ENCODE measurements at regions not wholly inside any gene's neighbourhood (a gene's known extent, or its start where the extent isn't known, plus 50 kb on each side); places are given as distances from the start of the nearest gene placed in this dataset.

DNA sequence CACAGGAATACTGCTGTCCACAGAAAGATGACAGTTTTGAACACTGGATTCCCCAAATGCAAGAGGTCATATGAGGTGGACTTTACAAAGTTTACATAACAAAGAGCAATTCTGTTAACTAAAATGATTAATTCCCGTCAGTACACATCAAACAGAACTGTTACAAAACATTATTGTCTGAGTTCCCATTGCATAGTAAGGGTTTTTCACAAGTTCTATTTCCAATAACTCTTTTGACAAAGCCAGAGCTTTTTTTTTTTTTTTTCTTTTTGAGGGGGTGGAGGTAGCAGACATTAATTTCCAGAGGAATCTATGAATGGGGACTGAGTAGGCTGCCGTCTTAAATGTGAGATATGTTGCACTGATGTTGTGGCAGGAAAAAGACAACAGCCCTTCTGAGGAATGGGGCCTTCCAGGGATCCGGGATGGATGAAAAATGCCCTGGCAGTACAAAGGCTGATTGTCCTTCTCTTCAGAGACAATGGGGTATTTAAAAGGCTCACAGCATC lies 178.1 kb upstream of the KBTBD8 start:
- H4K12ac ChIP-seq (ENCODE audit: low read depth, low read length) = no peak overlapping the region
- no peak overlapping the region for H3K4me2 ChIP-seq (ENCODE audit: low read length)
- no peak overlapping the region for H2BK12ac ChIP-seq (ENCODE audit: low read length)
- H3K23ac ChIP-seq (ENCODE audit: low read length) = no peak overlapping the region
- H3K27me3 ChIP-seq (ENCODE audit: insufficient read depth, low read length) = no peaks in the 10 kb centered on the region
- H3K9me3 ChIP-seq (ENCODE audit: insufficient read depth, low read depth, low read length) = no peaks in the 10 kb centered on the region
- H3K27ac ChIP-seq (ENCODE audit: low read depth, low read length) = no peak overlapping the region
- no peak overlapping the region for H3K18ac ChIP-seq (ENCODE audit: low read length)
- no peak overlapping the region for H2BK120ac ChIP-seq (ENCODE audit: insufficient read depth, low read length, poor library complexity)
- H3K14ac ChIP-seq (ENCODE audit: low read length) = no peak overlapping the region
- H3K79me2 ChIP-seq (ENCODE audit: control insufficient read depth, insufficient read depth, low read length, poor library complexity) = no peaks in the 10 kb centered on the region
- no peak overlapping the region for H2BK5ac ChIP-seq (ENCODE audit: low read depth, low read length, poor library complexity)
- H3K9ac ChIP-seq (ENCODE audit: low read length) = no peak overlapping the region
- no peak overlapping the region for H4K8ac ChIP-seq (ENCODE audit: low read depth, low read length)
- no peaks in the 10 kb centered on the region for H3K4me1 ChIP-seq (ENCODE audit: control insufficient read depth in 1 of 2, insufficient read depth in 2 of 2, low read length in 2 of 2)
- WGBS (ENCODE audit: extremely low coverage, insufficient coverage, insufficient read length) = no CpG with 5 or more reads among the region's 3 CpGs
- no peak for DNase-seq
- no peaks in the 10 kb centered on the region for H3K79me1 ChIP-seq (ENCODE audit: low read length)
- no peak overlapping the region for H3K4me3 ChIP-seq (ENCODE audit: low read depth, low read length)
- no peak overlapping the region for H4K91ac ChIP-seq (ENCODE audit: low read depth, low read length)
- no peak overlapping the region for H3K4ac ChIP-seq (ENCODE audit: low read depth, low read length)
- no peaks in the 10 kb centered on the region for H3K36me3 ChIP-seq (ENCODE audit: control insufficient read depth in 1 of 2, insufficient read depth in 2 of 2, low read length in 2 of 2)
- H2AK5ac ChIP-seq (ENCODE audit: low read length) = no peak overlapping the region
- H2AFZ ChIP-seq (ENCODE audit: insufficient read depth, low read length, poor library complexity) = no peak overlapping the region

DNA sequence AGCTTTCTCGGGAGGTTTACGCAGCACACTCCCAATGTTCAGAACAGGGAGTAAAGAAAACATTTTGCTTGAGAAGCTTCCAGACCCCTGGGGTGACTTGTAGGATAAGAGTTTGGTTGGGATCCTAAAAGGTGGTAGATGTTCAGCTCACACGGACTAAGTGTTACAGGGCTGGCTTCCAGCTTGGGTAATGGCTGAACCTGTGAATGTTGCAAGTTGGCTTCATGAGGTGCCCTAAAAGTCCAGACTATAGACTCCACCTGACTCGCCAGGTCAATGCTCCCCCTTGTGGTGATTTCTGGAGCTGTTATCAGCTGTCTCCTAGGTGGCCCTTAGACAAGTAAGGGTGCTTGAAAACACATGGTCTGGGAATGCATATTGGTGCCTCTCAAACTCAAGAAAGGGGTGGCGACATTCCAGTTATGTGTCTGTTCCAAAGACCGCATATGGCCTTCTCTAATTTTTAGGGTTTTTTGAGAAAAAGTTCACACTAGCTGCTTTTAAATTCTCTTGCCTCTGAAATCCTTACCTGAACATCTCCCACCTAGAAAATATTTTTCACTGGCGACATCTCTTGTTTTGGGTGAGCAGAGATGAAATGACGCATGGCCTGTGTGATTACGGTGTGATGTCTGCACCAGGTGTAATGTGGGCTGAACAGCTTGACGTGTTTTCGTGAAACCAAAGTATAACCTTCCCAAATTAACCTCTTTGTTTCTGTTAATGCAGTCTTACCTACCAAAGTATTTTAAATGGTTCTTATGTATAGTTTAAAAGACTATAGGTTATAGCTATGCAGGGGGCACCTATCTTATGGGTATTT lies 175.7 kb upstream of the KBTBD8 start:
- no peak overlapping the region for H2BK5ac ChIP-seq (ENCODE audit: low read depth, low read length, poor library complexity)
- no peak overlapping the region for H4K12ac ChIP-seq (ENCODE audit: low read depth, low read length)
- no peak overlapping the region for H2BK12ac ChIP-seq (ENCODE audit: low read length)
- H4K91ac ChIP-seq (ENCODE audit: low read depth, low read length) = no peak overlapping the region
- H3K18ac ChIP-seq (ENCODE audit: low read length) = no peak overlapping the region
- H3K36me3 ChIP-seq (ENCODE audit: control insufficient read depth in 1 of 2, insufficient read depth in 2 of 2, low read length in 2 of 2) = no peaks in the 10 kb centered on the region
- H3K27ac ChIP-seq (ENCODE audit: low read depth, low read length) = no peak overlapping the region
- H2BK120ac ChIP-seq (ENCODE audit: insufficient read depth, low read length, poor library complexity) = no peak overlapping the region
- no peak overlapping the region for H3K23ac ChIP-seq (ENCODE audit: low read length)
- no peak overlapping the region for H3K4me2 ChIP-seq (ENCODE audit: low read length)
- H3K4ac ChIP-seq (ENCODE audit: low read depth, low read length) = no peak overlapping the region
- no peak overlapping the region for H3K4me3 ChIP-seq (ENCODE audit: low read depth, low read length)
- H2AK5ac ChIP-seq (ENCODE audit: low read length) = no peak overlapping the region
- no peak overlapping the region for H3K14ac ChIP-seq (ENCODE audit: low read length)
- H3K4me1 ChIP-seq (ENCODE audit: control insufficient read depth in 1 of 2, insufficient read depth in 2 of 2, low read length in 2 of 2) = no peaks in the 10 kb centered on the region
- DNase-seq = peak; percentile 51 to 85
- no peaks in the 10 kb centered on the region for H3K79me2 ChIP-seq (ENCODE audit: control insufficient read depth, insufficient read depth, low read length, poor library complexity)
- H2AFZ ChIP-seq (ENCODE audit: insufficient read depth, low read length, poor library complexity) = no peak overlapping the region
- no peaks in the 10 kb centered on the region for H3K9me3 ChIP-seq (ENCODE audit: insufficient read depth, low read depth, low read length)
- no peak overlapping the region for H4K8ac ChIP-seq (ENCODE audit: low read depth, low read length)
- H3K9ac ChIP-seq (ENCODE audit: low read length) = no peak overlapping the region
- no peaks in the 10 kb centered on the region for H3K27me3 ChIP-seq (ENCODE audit: insufficient read depth, low read length)
- no CpG with 5 or more reads among the region's 11 CpGs for WGBS (ENCODE audit: extremely low coverage, insufficient coverage, insufficient read length)
- H3K79me1 ChIP-seq (ENCODE audit: low read length) = no peaks in the 10 kb centered on the region

DNA sequence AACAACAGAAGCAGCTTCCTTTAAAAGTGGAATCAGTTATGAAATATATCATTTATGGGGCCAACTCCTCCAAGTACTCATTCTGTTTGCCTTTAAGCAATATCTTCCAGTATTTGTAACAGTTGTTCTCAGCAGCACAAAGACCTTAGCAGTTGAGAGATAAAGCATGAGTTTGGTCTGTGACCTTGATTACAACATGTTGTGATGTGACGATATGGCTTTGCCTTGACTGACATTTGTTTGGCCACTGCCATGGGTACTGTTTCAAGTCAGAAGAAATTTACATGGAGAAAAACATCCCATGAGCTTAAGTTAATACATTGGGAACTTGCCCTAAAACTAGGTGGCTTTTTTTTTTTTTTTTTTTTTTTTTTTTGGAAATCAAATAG lies 175.1 kb upstream of the KBTBD8 start:
- no peaks in the 10 kb centered on the region for H3K27me3 ChIP-seq (ENCODE audit: insufficient read depth, low read length)
- H3K4me1 ChIP-seq (ENCODE audit: control insufficient read depth in 1 of 2, insufficient read depth in 2 of 2, low read length in 2 of 2) = no peaks in the 10 kb centered on the region
- DNase-seq = no peak
- no peak overlapping the region for H3K18ac ChIP-seq (ENCODE audit: low read length)
- no peak overlapping the region for H2AFZ ChIP-seq (ENCODE audit: insufficient read depth, low read length, poor library complexity)
- no peak overlapping the region for H4K8ac ChIP-seq (ENCODE audit: low read depth, low read length)
- H3K79me2 ChIP-seq (ENCODE audit: control insufficient read depth, insufficient read depth, low read length, poor library complexity) = no peaks in the 10 kb centered on the region
- no peak overlapping the region for H3K9ac ChIP-seq (ENCODE audit: low read length)
- H2AK5ac ChIP-seq (ENCODE audit: low read length) = no peak overlapping the region
- no peak overlapping the region for H4K91ac ChIP-seq (ENCODE audit: low read depth, low read length)
- no peak overlapping the region for H3K27ac ChIP-seq (ENCODE audit: low read depth, low read length)
- H3K9me3 ChIP-seq (ENCODE audit: insufficient read depth, low read depth, low read length) = no peaks in the 10 kb centered on the region
- H2BK5ac ChIP-seq (ENCODE audit: low read depth, low read length, poor library complexity) = no peak overlapping the region
- WGBS (ENCODE audit: extremely low coverage, insufficient coverage, insufficient read length) = no CpG with 5 or more reads among the region's 1 CpG
- no peak overlapping the region for H3K4ac ChIP-seq (ENCODE audit: low read depth, low read length)
- no peaks in the 10 kb centered on the region for H3K36me3 ChIP-seq (ENCODE audit: control insufficient read depth in 1 of 2, insufficient read depth in 2 of 2, low read length in 2 of 2)
- H3K23ac ChIP-seq (ENCODE audit: low read length) = no peak overlapping the region
- H3K4me2 ChIP-seq (ENCODE audit: low read length) = no peak overlapping the region
- H3K79me1 ChIP-seq (ENCODE audit: low read length) = no peaks in the 10 kb centered on the region
- H3K14ac ChIP-seq (ENCODE audit: low read length) = no peak overlapping the region
- H3K4me3 ChIP-seq (ENCODE audit: low read depth, low read length) = no peak overlapping the region
- no peak overlapping the region for H4K12ac ChIP-seq (ENCODE audit: low read depth, low read length)
- no peak overlapping the region for H2BK12ac ChIP-seq (ENCODE audit: low read length)
- H2BK120ac ChIP-seq (ENCODE audit: insufficient read depth, low read length, poor library complexity) = no peak overlapping the region

DNA sequence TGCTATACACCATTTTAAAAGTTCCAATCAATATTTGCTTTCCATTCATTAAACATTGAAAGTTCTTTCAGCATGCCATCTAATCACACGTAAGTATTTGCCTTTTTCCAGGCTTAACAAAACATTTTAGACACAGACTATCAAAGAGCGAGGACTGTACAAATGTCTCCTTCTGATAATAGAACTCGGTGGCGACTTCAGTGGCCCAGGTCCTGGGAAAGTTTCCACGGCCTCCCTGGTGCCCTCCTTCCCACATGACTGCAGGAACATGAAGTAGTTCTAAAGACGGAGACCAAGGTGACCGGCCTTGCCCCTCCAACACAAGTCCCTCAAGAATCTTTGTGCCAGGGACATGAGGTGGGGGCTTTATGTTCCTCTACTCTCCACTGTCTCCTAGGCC lies 174.6 kb upstream of the KBTBD8 start:
- Histone ChIP-seq H3K27me3 (ENCODE audit: insufficient read depth, low read length) (no peaks in the 10 kb centered on the region), H3K4ac (ENCODE audit: low read depth, low read length) (no peak overlapping the region), H2AFZ (ENCODE audit: insufficient read depth, low read length, poor library complexity) (no peak overlapping the region), H2AK5ac (ENCODE audit: low read length) (no peak overlapping the region), H3K9me3 (ENCODE audit: insufficient read depth, low read depth, low read length) (no peaks in the 10 kb centered on the region), H3K23ac (ENCODE audit: low read length) (no peak overlapping the region), H3K18ac (ENCODE audit: low read length) (no peak overlapping the region), H3K4me2 (ENCODE audit: low read length) (no peak overlapping the region), H4K91ac (ENCODE audit: low read depth, low read length) (no peak overlapping the region), H4K8ac (ENCODE audit: low read depth, low read length) (no peak overlapping the region), H2BK120ac (ENCODE audit: insufficient read depth, low read length, poor library complexity) (no peak overlapping the region), H2BK5ac (ENCODE audit: low read depth, low read length, poor library complexity) (no peak overlapping the region), H3K27ac (ENCODE audit: low read depth, low read length) (no peak overlapping the region), H3K4me1 (ENCODE audit: control insufficient read depth in 1 of 2, insufficient read depth in 2 of 2, low read length in 2 of 2) (no peaks in the 10 kb centered on the region), H3K9ac (ENCODE audit: low read length) (no peak overlapping the region), H3K36me3 (ENCODE audit: control insufficient read depth in 1 of 2, insufficient read depth in 2 of 2, low read length in 2 of 2) (no peaks in the 10 kb centered on the region), H3K79me1 (ENCODE audit: low read length) (no peaks in the 10 kb centered on the region), H3K14ac (ENCODE audit: low read length) (no peak overlapping the region), H4K12ac (ENCODE audit: low read depth, low read length) (no peak overlapping the region), H2BK12ac (ENCODE audit: low read length) (no peak overlapping the region), H3K4me3 (ENCODE audit: low read depth, low read length) (no peak overlapping the region), H3K79me2 (ENCODE audit: control insufficient read depth, insufficient read depth, low read length, poor library complexity) (no peaks in the 10 kb centered on the region)
- no CpG with 5 or more reads among the region's 7 CpGs for WGBS (ENCODE audit: extremely low coverage, insufficient coverage, insufficient read length)
- no peak for DNase-seq
